SK-N-SH (cell line): ENCODE measurements at regions not wholly inside any gene's neighbourhood (a gene's known extent, or its start where the extent isn't known, plus 50 kb on each side); places are given as distances from the start of the nearest gene placed in this dataset.

Experiments
- CTCF ChIA-PET: fragments of 300-600, 350-600 bp; formaldehyde crosslinking; extraction: SDS; loops from one replicate; lab custom pipeline; 2021; lab: Yijun Ruan, JAX
- POLR2A ChIA-PET: fragments of 350-600 bp; sonication (Branson Sonifier 250); formaldehyde crosslinking; extraction: SDS; loops from one replicate; lab custom pipeline; 2020; ENCODE audit warnings: antibody characterized with exemption, inconsistent platforms; lab: Yijun Ruan, JAX
- DNase-seq: peaks from one replicate; pipeline ENCODE4 v3.0.0; 2012
- H2AFZ ChIP-seq: fragments of 200-600 bp; sonication (generic); 2 replicates; pipeline ENCODE4 v1.8.1; 2016; ENCODE audit warnings: antibody characterized with exemption, mild to moderate bottlenecking, low read depth
- H3F3A ChIP-seq: fragments of 200-600 bp; sonication (generic); replicated peaks from 2 replicates; pipeline ENCODE3; 2016; ENCODE audit warnings: antibody characterized with exemption, mild to moderate bottlenecking; ENCODE audit not compliant: insufficient read depth
- H3K27ac ChIP-seq, 2 experiments: fragments of 200-500 bp in 1 of 2; fragments of 200-600 bp in 1 of 2; sonication (Bioruptor generic) in 1 of 2; sonication (generic), shearing (Covaris generic) in 1 of 2; 2 replicates each; pipeline versions ENCODE4 v1.5.1 to v1.6.1; 2014 to 2016; ENCODE audit warnings: low read depth in 2 of 2, inconsistent platforms in 1 of 2, low read length in 1 of 2, mild to moderate bottlenecking in 1 of 2, mixed read lengths in 1 of 2
- H3K27me3 ChIP-seq: fragments of 200-600 bp; sonication (generic), shearing (Covaris generic); 2 replicates; pipeline ENCODE4 v1.6.1; 2016; ENCODE audit warnings: mixed run types; ENCODE audit not compliant: insufficient read depth
- H3K36me3 ChIP-seq, 2 experiments: fragments of 200-500 bp in 1 of 2; fragments of 200-600 bp in 1 of 2; sonication (Bioruptor generic) in 1 of 2; sonication (generic) in 1 of 2; replicated peaks in 1 of 2; 2 replicates each; pipeline versions ENCODE3 to v1.5.1; 2014 to 2016; ENCODE audit warnings: low read length in 1 of 2, mild to moderate bottlenecking in 1 of 2; ENCODE audit not compliant: insufficient read depth in 2 of 2, control insufficient read depth in 1 of 2
- H3K4me1 ChIP-seq, 2 experiments: fragments of 200-500 bp in 1 of 2; fragments of 200-600 bp in 1 of 2; sonication (Bioruptor generic) in 1 of 2; sonication (generic), shearing (Covaris generic) in 1 of 2; 2 replicates each; pipeline versions ENCODE4 v1.5.1 to v1.6.1; 2014 to 2016; ENCODE audit warnings: low read depth in 1 of 2, low read length in 1 of 2, mixed run types in 1 of 2; ENCODE audit not compliant: insufficient read depth in 2 of 2, control insufficient read depth in 1 of 2
- H3K4me2 ChIP-seq: fragments of 200-600 bp; sonication (generic), shearing (Covaris generic); 2 replicates; pipeline ENCODE4 v1.6.1; 2017; ENCODE audit warnings: mixed run types
- H3K4me3 ChIP-seq, 2 experiments: fragments of 200-500 bp in 1 of 2; fragments of 200-600 bp in 1 of 2; sonication (Bioruptor generic) in 1 of 2; sonication (generic), shearing (Covaris generic) in 1 of 2; 2 replicates each; pipeline versions ENCODE4 v1.5.1 to v1.8.1; 2014 to 2016; ENCODE audit warnings: low read depth in 2 of 2, inconsistent platforms in 1 of 2, low read length in 1 of 2, mild to moderate bottlenecking in 1 of 2, mixed read lengths in 1 of 2, moderate library complexity in 1 of 2
- H3K79me2 ChIP-seq: fragments of 200-600 bp; sonication (generic); 2 replicates; pipeline ENCODE4 v1.8.1; 2017; ENCODE audit warnings: mild to moderate bottlenecking; ENCODE audit not compliant: insufficient read depth
- H3K9ac ChIP-seq: fragments of 200-600 bp; sonication (generic); 2 replicates; pipeline ENCODE4 v1.6.1; 2017; ENCODE audit warnings: mixed run types
- H3K9me2 ChIP-seq: fragments of 200-600 bp; sonication (generic); 2 replicates; pipeline ENCODE4 v1.6.1; 2017; ENCODE audit warnings: mixed run types
- H3K9me3 ChIP-seq: fragments of 200-600 bp; sonication (generic); 2 replicates; pipeline ENCODE4 v1.6.1; 2017; ENCODE audit warnings: mixed run types, mild to moderate bottlenecking, moderate library complexity
- H4K20me1 ChIP-seq: fragments of 200-600 bp; sonication (generic); 2 replicates; pipeline ENCODE4 v1.6.1; 2017; ENCODE audit warnings: mild to moderate bottlenecking, mixed run types; ENCODE audit not compliant: insufficient read depth
- ELF1 ChIP-seq: IDR thresholded peaks from 2 replicates; pipeline ENCODE4 v1.4.0; 2012
- EP300 ChIP-seq, 2 experiments: IDR thresholded peaks; 2 replicates each; pipeline versions ENCODE4 v1.4.0 to v1.6.1; 2012; ENCODE audit warnings: borderline replicate concordance in 1 of 2, low read depth in 1 of 2, low read length in 1 of 2
- FOXM1 ChIP-seq: IDR thresholded peaks from 2 replicates; pipeline ENCODE4 v1.4.0; 2012; ENCODE audit warnings: low read depth, mild to moderate bottlenecking
- GABPA ChIP-seq: IDR thresholded peaks from 2 replicates; pipeline ENCODE4 v1.4.0; 2012; ENCODE audit warnings: low read depth, mild to moderate bottlenecking
- JUND ChIP-seq: IDR thresholded peaks from 2 replicates; pipeline ENCODE4 v1.4.0; 2012
- MXI1 ChIP-seq: IDR thresholded peaks from 2 replicates; pipeline ENCODE4 v1.6.1; 2012; ENCODE audit warnings: mild to moderate bottlenecking, low read depth, low read length, improper control_type of control experiment
- NFIC ChIP-seq: IDR thresholded peaks from 2 replicates; pipeline ENCODE4 v1.4.0; 2012; ENCODE audit warnings: borderline replicate concordance
- NRF1 ChIP-seq: IDR thresholded peaks from 2 replicates; pipeline ENCODE4 v1.6.1; 2012; ENCODE audit warnings: low read depth, mild to moderate bottlenecking, low read length
- PBX3 ChIP-seq: IDR thresholded peaks from 2 replicates; pipeline ENCODE4; 2012
- POLR2AphosphoS5 ChIP-seq: IDR thresholded peaks from 2 replicates; pipeline ENCODE4 v1.6.1; 2012; ENCODE audit warnings: low read depth, low read length
- RFX5 ChIP-seq: IDR thresholded peaks from 2 replicates; pipeline ENCODE4 v1.6.1; 2012; ENCODE audit warnings: mild to moderate bottlenecking, improper control_type of control experiment, low read length
- RXRA ChIP-seq: IDR thresholded peaks from 2 replicates; pipeline ENCODE4 v1.4.0; 2012; ENCODE audit warnings: low read depth, mild to moderate bottlenecking, borderline replicate concordance
- TCF12 ChIP-seq: IDR thresholded peaks from 2 replicates; pipeline ENCODE4 v1.4.0; 2012
- USF2 ChIP-seq: fragments of 150-350 bp; IDR thresholded peaks from 2 replicates; pipeline ENCODE4 v1.6.1; 2017; ENCODE audit warnings: antibody characterized with exemption, low read length, low read depth, borderline replicate concordance
- WGBS: methylation state at CpG from one replicate; pipeline ENCODE4 v1.1.6; 2017; ENCODE audit warnings: low lambda C conversion rate; 5-methylcytosine and 5-hydroxymethylcytosine counted together
- TF ChIP-seq, protein P1 (sequence below): fragments of 200-600 bp; sonication (generic); IDR thresholded peaks from 2 replicates; pipeline ENCODE4 v1.6.1; 2017; ENCODE audit warnings: antibody characterized with exemption, mild to moderate bottlenecking, moderate library complexity
- TF ChIP-seq, protein P2 (sequence below): IDR thresholded peaks from 2 replicates; pipeline ENCODE4 v1.4.0; 2012; ENCODE audit warnings: low read depth, borderline replicate concordance

- no peak for TF ChIP-seq PBX3
Measured at GRCh38 chr16:86128246-86128645, 229.3 kb downstream of the IRF8 start (continued).

GRCh38 chr16:86129541-86129940 lies 230.6 kb downstream of the IRF8 start:
- no peaks in the 10 kb centered on the region for H3K36me3 ChIP-seq
- H3K4me1 ChIP-seq = no peaks in the 10 kb centered on the region
- no peak for DNase-seq
- no peak overlapping the region for H3K27ac ChIP-seq
- TF ChIP-seq, protein P1, sequence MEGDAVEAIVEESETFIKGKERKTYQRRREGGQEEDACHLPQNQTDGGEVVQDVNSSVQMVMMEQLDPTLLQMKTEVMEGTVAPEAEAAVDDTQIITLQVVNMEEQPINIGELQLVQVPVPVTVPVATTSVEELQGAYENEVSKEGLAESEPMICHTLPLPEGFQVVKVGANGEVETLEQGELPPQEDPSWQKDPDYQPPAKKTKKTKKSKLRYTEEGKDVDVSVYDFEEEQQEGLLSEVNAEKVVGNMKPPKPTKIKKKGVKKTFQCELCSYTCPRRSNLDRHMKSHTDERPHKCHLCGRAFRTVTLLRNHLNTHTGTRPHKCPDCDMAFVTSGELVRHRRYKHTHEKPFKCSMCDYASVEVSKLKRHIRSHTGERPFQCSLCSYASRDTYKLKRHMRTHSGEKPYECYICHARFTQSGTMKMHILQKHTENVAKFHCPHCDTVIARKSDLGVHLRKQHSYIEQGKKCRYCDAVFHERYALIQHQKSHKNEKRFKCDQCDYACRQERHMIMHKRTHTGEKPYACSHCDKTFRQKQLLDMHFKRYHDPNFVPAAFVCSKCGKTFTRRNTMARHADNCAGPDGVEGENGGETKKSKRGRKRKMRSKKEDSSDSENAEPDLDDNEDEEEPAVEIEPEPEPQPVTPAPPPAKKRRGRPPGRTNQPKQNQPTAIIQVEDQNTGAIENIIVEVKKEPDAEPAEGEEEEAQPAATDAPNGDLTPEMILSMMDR = no peak
- TF ChIP-seq NRF1 (no peak), GABPA (no peak), RFX5 (no peak), MXI1 (no peak), ELF1 (no peak), RXRA (no peak), EP300 (IDR thresholded peaks at IDR 0.05; ENCODE audit: borderline replicate concordance in 1 of 2, low read depth in 1 of 2, low read length in 1 of 2) (no peak)
- TF ChIP-seq, protein P2, sequence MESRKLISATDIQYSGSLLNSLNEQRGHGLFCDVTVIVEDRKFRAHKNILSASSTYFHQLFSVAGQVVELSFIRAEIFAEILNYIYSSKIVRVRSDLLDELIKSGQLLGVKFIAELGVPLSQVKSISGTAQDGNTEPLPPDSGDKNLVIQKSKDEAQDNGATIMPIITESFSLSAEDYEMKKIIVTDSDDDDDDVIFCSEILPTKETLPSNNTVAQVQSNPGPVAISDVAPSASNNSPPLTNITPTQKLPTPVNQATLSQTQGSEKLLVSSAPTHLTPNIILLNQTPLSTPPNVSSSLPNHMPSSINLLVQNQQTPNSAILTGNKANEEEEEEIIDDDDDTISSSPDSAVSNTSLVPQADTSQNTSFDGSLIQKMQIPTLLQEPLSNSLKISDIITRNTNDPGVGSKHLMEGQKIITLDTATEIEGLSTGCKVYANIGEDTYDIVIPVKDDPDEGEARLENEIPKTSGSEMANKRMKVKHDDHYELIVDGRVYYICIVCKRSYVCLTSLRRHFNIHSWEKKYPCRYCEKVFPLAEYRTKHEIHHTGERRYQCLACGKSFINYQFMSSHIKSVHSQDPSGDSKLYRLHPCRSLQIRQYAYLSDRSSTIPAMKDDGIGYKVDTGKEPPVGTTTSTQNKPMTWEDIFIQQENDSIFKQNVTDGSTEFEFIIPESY = no peak
- no peaks in the 10 kb centered on the region for H3K79me2 ChIP-seq
- ChIA-PET CTCF (interaction anchor here (1.1 kb wide), 1 partner anchor 12 kb away, joined by 3 read pairs; no protein-coding TSS in a partner anchor), POLR2A (no interaction called here)
- no peaks in the 10 kb centered on the region for H3K9me2 ChIP-seq
- no peak overlapping the region for H3K4me3 ChIP-seq
- H3K9ac ChIP-seq = no peak overlapping the region
- H3K27me3 ChIP-seq = peaks cover 58% of the 10 kb centered on the region
- no peaks in the 10 kb centered on the region for H3F3A ChIP-seq
- H3K9me3 ChIP-seq = no peaks in the 10 kb centered on the region
- 0% methylated on average over 3 of the region's 3 CpGs for whole genome bisulfite sequencing
- H2AFZ ChIP-seq = no peak overlapping the region
- no peaks in the 10 kb centered on the region for H4K20me1 ChIP-seq
- no peak overlapping the region for H3K4me2 ChIP-seq

GRCh38 chr16:86133377-86133776 lies 234.4 kb downstream of the IRF8 start:
- WGBS = 3% methylated on average over 5 of the region's 7 CpGs
- Histone ChIP-seq H3K9me3 (no peaks in the 10 kb centered on the region), H3K9ac (no peak overlapping the region), H3K27me3 (peaks cover 49% of the 10 kb centered on the region), H2AFZ (no peak overlapping the region), H3K27ac (no peak overlapping the region), H4K20me1 (no peaks in the 10 kb centered on the region), H3K4me1 (no peaks in the 10 kb centered on the region), H3K79me2 (no peaks in the 10 kb centered on the region), H3F3A (no peaks in the 10 kb centered on the region), H3K36me3 (no peaks in the 10 kb centered on the region), H3K4me2 (no peak overlapping the region), H3K4me3 (no peak overlapping the region), H3K9me2 (no peaks in the 10 kb centered on the region)
- TF ChIP-seq NFIC = no peak
- no peak for TF ChIP-seq MXI1
- no peak for TF ChIP-seq POLR2AphosphoS5
- no peak for TF ChIP-seq USF2
- no peak for TF ChIP-seq RFX5
- TF ChIP-seq PBX3 = no peak
- no peak for TF ChIP-seq JUND
- TF ChIP-seq TCF12 = no peak
- no peak for TF ChIP-seq FOXM1
- no peak for DNase-seq
- POLR2A ChIA-PET = no interaction called here
- CTCF ChIA-PET = no interaction called here
